SK-N-SH (cell line): ENCODE measurements at regions not wholly inside any gene's neighbourhood (a gene's known extent, or its start where the extent isn't known, plus 50 kb on each side); places are given as distances from the start of the nearest gene placed in this dataset.

ENCODE experiments used
- CTCF ChIA-PET: fragments of 300-600, 350-600 bp; formaldehyde crosslinking; extraction: SDS; loops from one replicate; lab custom pipeline; 2021; lab: Yijun Ruan, JAX
- POLR2A ChIA-PET: fragments of 350-600 bp; sonication (Branson Sonifier 250); formaldehyde crosslinking; extraction: SDS; loops from one replicate; lab custom pipeline; 2020; ENCODE audit warnings: antibody characterized with exemption, inconsistent platforms; lab: Yijun Ruan, JAX
- DNase-seq: peaks from one replicate; pipeline ENCODE4 v3.0.0; 2012
- H2AFZ ChIP-seq: fragments of 200-600 bp; sonication (generic); 2 replicates; pipeline ENCODE4 v1.8.1; 2016; ENCODE audit warnings: antibody characterized with exemption, mild to moderate bottlenecking, low read depth
- H3F3A ChIP-seq: fragments of 200-600 bp; sonication (generic); replicated peaks from 2 replicates; pipeline ENCODE3; 2016; ENCODE audit warnings: antibody characterized with exemption, mild to moderate bottlenecking; ENCODE audit not compliant: insufficient read depth
- H3K27ac ChIP-seq, 2 experiments: fragments of 200-500 bp in 1 of 2; fragments of 200-600 bp in 1 of 2; sonication (Bioruptor generic) in 1 of 2; sonication (generic), shearing (Covaris generic) in 1 of 2; 2 replicates each; pipeline versions ENCODE4 v1.5.1 to v1.6.1; 2014 to 2016; ENCODE audit warnings: low read depth in 2 of 2, inconsistent platforms in 1 of 2, low read length in 1 of 2, mild to moderate bottlenecking in 1 of 2, mixed read lengths in 1 of 2
- H3K27me3 ChIP-seq: fragments of 200-600 bp; sonication (generic), shearing (Covaris generic); 2 replicates; pipeline ENCODE4 v1.6.1; 2016; ENCODE audit warnings: mixed run types; ENCODE audit not compliant: insufficient read depth
- H3K36me3 ChIP-seq, 2 experiments: fragments of 200-500 bp in 1 of 2; fragments of 200-600 bp in 1 of 2; sonication (Bioruptor generic) in 1 of 2; sonication (generic) in 1 of 2; replicated peaks in 1 of 2; 2 replicates each; pipeline versions ENCODE3 to v1.5.1; 2014 to 2016; ENCODE audit warnings: low read length in 1 of 2, mild to moderate bottlenecking in 1 of 2; ENCODE audit not compliant: insufficient read depth in 2 of 2, control insufficient read depth in 1 of 2
- H3K4me1 ChIP-seq, 2 experiments: fragments of 200-500 bp in 1 of 2; fragments of 200-600 bp in 1 of 2; sonication (Bioruptor generic) in 1 of 2; sonication (generic), shearing (Covaris generic) in 1 of 2; 2 replicates each; pipeline versions ENCODE4 v1.5.1 to v1.6.1; 2014 to 2016; ENCODE audit warnings: low read depth in 1 of 2, low read length in 1 of 2, mixed run types in 1 of 2; ENCODE audit not compliant: insufficient read depth in 2 of 2, control insufficient read depth in 1 of 2
- H3K4me2 ChIP-seq: fragments of 200-600 bp; sonication (generic), shearing (Covaris generic); 2 replicates; pipeline ENCODE4 v1.6.1; 2017; ENCODE audit warnings: mixed run types
- H3K4me3 ChIP-seq, 2 experiments: fragments of 200-500 bp in 1 of 2; fragments of 200-600 bp in 1 of 2; sonication (Bioruptor generic) in 1 of 2; sonication (generic), shearing (Covaris generic) in 1 of 2; 2 replicates each; pipeline versions ENCODE4 v1.5.1 to v1.8.1; 2014 to 2016; ENCODE audit warnings: low read depth in 2 of 2, inconsistent platforms in 1 of 2, low read length in 1 of 2, mild to moderate bottlenecking in 1 of 2, mixed read lengths in 1 of 2, moderate library complexity in 1 of 2
- H3K79me2 ChIP-seq: fragments of 200-600 bp; sonication (generic); 2 replicates; pipeline ENCODE4 v1.8.1; 2017; ENCODE audit warnings: mild to moderate bottlenecking; ENCODE audit not compliant: insufficient read depth
- H3K9ac ChIP-seq: fragments of 200-600 bp; sonication (generic); 2 replicates; pipeline ENCODE4 v1.6.1; 2017; ENCODE audit warnings: mixed run types
- H3K9me2 ChIP-seq: fragments of 200-600 bp; sonication (generic); 2 replicates; pipeline ENCODE4 v1.6.1; 2017; ENCODE audit warnings: mixed run types
- H3K9me3 ChIP-seq: fragments of 200-600 bp; sonication (generic); 2 replicates; pipeline ENCODE4 v1.6.1; 2017; ENCODE audit warnings: mixed run types, mild to moderate bottlenecking, moderate library complexity
- H4K20me1 ChIP-seq: fragments of 200-600 bp; sonication (generic); 2 replicates; pipeline ENCODE4 v1.6.1; 2017; ENCODE audit warnings: mild to moderate bottlenecking, mixed run types; ENCODE audit not compliant: insufficient read depth
- CHD2 ChIP-seq: fragments of 150-350 bp; IDR thresholded peaks from 2 replicates; pipeline ENCODE4 v1.6.1; 2018; ENCODE audit warnings: low read length; ENCODE audit not compliant: partially characterized antibody
- ELF1 ChIP-seq: IDR thresholded peaks from 2 replicates; pipeline ENCODE4 v1.4.0; 2012
- EP300 ChIP-seq, 2 experiments: IDR thresholded peaks; 2 replicates each; pipeline versions ENCODE4 v1.4.0 to v1.6.1; 2012; ENCODE audit warnings: borderline replicate concordance in 1 of 2, low read depth in 1 of 2, low read length in 1 of 2
- FOXJ3 ChIP-seq: sonication (generic); formaldehyde crosslinking; IDR thresholded peaks from 2 replicates; pipeline ENCODE4 v1.5.1; 2020; ENCODE audit warnings: mild to moderate bottlenecking, missing genetic modification reagents
- GABPA ChIP-seq: IDR thresholded peaks from 2 replicates; pipeline ENCODE4 v1.4.0; 2012; ENCODE audit warnings: low read depth, mild to moderate bottlenecking
- GATA2 ChIP-seq: sonication (generic); formaldehyde crosslinking; IDR thresholded peaks from 2 replicates; pipeline ENCODE4 v1.5.0; 2020; ENCODE audit warnings: mild to moderate bottlenecking, missing genetic modification reagents
- NFIC ChIP-seq: IDR thresholded peaks from 2 replicates; pipeline ENCODE4 v1.4.0; 2012; ENCODE audit warnings: borderline replicate concordance
- POLR2AphosphoS5 ChIP-seq: IDR thresholded peaks from 2 replicates; pipeline ENCODE4 v1.6.1; 2012; ENCODE audit warnings: low read depth, low read length
- RFX5 ChIP-seq: IDR thresholded peaks from 2 replicates; pipeline ENCODE4 v1.6.1; 2012; ENCODE audit warnings: mild to moderate bottlenecking, improper control_type of control experiment, low read length
- RXRA ChIP-seq: IDR thresholded peaks from 2 replicates; pipeline ENCODE4 v1.4.0; 2012; ENCODE audit warnings: low read depth, mild to moderate bottlenecking, borderline replicate concordance
- SMC3 ChIP-seq: IDR thresholded peaks from 2 replicates; pipeline ENCODE4 v1.6.1; 2012; ENCODE audit warnings: low read depth, low read length, improper control_type of control experiment
- TCF12 ChIP-seq: IDR thresholded peaks from 2 replicates; pipeline ENCODE4 v1.4.0; 2012
- TEAD4 ChIP-seq: IDR thresholded peaks from 2 replicates; pipeline ENCODE4 v1.4.0; 2012; ENCODE audit warnings: mild to moderate bottlenecking, borderline replicate concordance; ENCODE audit not compliant: insufficient read depth
- YY1 ChIP-seq: IDR thresholded peaks from 2 replicates; pipeline ENCODE4 v1.4.0; 2012; ENCODE audit warnings: low read depth, mild to moderate bottlenecking
- WGBS: methylation state at CpG from one replicate; pipeline ENCODE4 v1.1.6; 2017; ENCODE audit warnings: low lambda C conversion rate; 5-methylcytosine and 5-hydroxymethylcytosine counted together
- TF ChIP-seq, protein P1 (sequence below): fragments of 150-350 bp; IDR thresholded peaks from 2 replicates; pipeline ENCODE4 v1.6.1; 2017; ENCODE audit warnings: antibody characterized with exemption, low read length, low read depth, borderline replicate concordance
- TF ChIP-seq, protein P2 (sequence below): IDR thresholded peaks from 2 replicates; pipeline ENCODE4 v1.4.0; 2012; ENCODE audit warnings: low read depth
- TF ChIP-seq, protein P3 (sequence below): IDR thresholded peaks from 2 replicates; pipeline ENCODE4 v1.6.1; 2012; ENCODE audit warnings: mild to moderate bottlenecking, low read depth, low read length, moderate library complexity
- TF ChIP-seq, protein P4 (sequence below): IDR thresholded peaks from 2 replicates; pipeline ENCODE4 v1.4.0; 2012; ENCODE audit warnings: low read depth, borderline replicate concordance
- TF ChIP-seq, protein P5 (sequence below): fragments of 200-600 bp; sonication (generic); IDR thresholded peaks from 2 replicates; pipeline ENCODE4 v1.6.1; 2017; ENCODE audit warnings: antibody characterized with exemption, mild to moderate bottlenecking, moderate library complexity
- TF ChIP-seq, protein P6 (sequence below): IDR thresholded peaks from 2 replicates; pipeline ENCODE4; 2012

DNA sequence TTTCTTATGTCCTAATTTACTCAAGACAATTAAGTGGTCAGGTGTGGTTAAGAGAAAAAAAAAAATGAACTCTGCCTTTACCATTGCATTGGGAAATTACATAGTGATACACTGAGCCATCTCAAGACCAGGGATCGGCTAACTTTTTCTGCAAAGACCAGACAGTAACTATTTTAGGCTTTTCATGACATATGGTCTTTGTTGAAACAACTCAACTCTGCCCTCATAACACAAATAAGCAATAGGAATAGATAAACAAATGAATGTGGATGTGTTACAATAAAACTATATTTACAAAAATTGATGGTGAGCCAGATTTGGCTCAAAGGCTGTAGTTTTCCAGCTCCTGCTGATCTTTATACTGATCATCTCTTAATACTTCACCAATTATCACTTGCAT is 632.6 kb upstream of the INTU start:
- ChIA-PET POLR2A (no interaction called here), CTCF (no interaction called here)
- H2AFZ ChIP-seq = no peak overlapping the region
- H3K4me2 ChIP-seq = no peak overlapping the region
- no peaks in the 10 kb centered on the region; a peak in 1 of 4 replicates for H3K4me1 ChIP-seq
- WGBS = 48% methylated on average over 1 of the region's 1 CpG
- no peak for DNase-seq
- H3F3A ChIP-seq = no peaks in the 10 kb centered on the region
- no peak overlapping the region for H3K27ac ChIP-seq
- no peaks in the 10 kb centered on the region for H4K20me1 ChIP-seq
- no peak overlapping the region for H3K4me3 ChIP-seq
- H3K36me3 ChIP-seq = no peaks in the 10 kb centered on the region
- H3K27me3 ChIP-seq = no peaks in the 10 kb centered on the region
- H3K79me2 ChIP-seq = no peaks in the 10 kb centered on the region
- TF ChIP-seq, protein P1, sequence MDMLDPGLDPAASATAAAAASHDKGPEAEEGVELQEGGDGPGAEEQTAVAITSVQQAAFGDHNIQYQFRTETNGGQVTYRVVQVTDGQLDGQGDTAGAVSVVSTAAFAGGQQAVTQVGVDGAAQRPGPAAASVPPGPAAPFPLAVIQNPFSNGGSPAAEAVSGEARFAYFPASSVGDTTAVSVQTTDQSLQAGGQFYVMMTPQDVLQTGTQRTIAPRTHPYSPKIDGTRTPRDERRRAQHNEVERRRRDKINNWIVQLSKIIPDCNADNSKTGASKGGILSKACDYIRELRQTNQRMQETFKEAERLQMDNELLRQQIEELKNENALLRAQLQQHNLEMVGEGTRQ = no peak
- TF ChIP-seq EP300 (IDR thresholded peaks at IDR 0.05; ENCODE audit: borderline replicate concordance in 1 of 2, low read depth in 1 of 2, low read length in 1 of 2) (no peak), TCF12 (no peak), YY1 (no peak), FOXJ3 (CRISPR knock-in tag) (no peak), GABPA (no peak), TEAD4 (no peak), NFIC (no peak), SMC3 (no peak), ELF1 (no peak), RXRA (no peak), POLR2AphosphoS5 (no peak), GATA2 (CRISPR knock-in tag) (no peak), CHD2 (no peak), RFX5 (no peak)
- TF ChIP-seq, protein P2, sequence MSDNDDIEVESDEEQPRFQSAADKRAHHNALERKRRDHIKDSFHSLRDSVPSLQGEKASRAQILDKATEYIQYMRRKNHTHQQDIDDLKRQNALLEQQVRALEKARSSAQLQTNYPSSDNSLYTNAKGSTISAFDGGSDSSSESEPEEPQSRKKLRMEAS = no peak
- TF ChIP-seq, protein P3, sequence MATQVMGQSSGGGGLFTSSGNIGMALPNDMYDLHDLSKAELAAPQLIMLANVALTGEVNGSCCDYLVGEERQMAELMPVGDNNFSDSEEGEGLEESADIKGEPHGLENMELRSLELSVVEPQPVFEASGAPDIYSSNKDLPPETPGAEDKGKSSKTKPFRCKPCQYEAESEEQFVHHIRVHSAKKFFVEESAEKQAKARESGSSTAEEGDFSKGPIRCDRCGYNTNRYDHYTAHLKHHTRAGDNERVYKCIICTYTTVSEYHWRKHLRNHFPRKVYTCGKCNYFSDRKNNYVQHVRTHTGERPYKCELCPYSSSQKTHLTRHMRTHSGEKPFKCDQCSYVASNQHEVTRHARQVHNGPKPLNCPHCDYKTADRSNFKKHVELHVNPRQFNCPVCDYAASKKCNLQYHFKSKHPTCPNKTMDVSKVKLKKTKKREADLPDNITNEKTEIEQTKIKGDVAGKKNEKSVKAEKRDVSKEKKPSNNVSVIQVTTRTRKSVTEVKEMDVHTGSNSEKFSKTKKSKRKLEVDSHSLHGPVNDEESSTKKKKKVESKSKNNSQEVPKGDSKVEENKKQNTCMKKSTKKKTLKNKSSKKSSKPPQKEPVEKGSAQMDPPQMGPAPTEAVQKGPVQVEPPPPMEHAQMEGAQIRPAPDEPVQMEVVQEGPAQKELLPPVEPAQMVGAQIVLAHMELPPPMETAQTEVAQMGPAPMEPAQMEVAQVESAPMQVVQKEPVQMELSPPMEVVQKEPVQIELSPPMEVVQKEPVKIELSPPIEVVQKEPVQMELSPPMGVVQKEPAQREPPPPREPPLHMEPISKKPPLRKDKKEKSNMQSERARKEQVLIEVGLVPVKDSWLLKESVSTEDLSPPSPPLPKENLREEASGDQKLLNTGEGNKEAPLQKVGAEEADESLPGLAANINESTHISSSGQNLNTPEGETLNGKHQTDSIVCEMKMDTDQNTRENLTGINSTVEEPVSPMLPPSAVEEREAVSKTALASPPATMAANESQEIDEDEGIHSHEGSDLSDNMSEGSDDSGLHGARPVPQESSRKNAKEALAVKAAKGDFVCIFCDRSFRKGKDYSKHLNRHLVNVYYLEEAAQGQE = no peak
- TF ChIP-seq, protein P4, sequence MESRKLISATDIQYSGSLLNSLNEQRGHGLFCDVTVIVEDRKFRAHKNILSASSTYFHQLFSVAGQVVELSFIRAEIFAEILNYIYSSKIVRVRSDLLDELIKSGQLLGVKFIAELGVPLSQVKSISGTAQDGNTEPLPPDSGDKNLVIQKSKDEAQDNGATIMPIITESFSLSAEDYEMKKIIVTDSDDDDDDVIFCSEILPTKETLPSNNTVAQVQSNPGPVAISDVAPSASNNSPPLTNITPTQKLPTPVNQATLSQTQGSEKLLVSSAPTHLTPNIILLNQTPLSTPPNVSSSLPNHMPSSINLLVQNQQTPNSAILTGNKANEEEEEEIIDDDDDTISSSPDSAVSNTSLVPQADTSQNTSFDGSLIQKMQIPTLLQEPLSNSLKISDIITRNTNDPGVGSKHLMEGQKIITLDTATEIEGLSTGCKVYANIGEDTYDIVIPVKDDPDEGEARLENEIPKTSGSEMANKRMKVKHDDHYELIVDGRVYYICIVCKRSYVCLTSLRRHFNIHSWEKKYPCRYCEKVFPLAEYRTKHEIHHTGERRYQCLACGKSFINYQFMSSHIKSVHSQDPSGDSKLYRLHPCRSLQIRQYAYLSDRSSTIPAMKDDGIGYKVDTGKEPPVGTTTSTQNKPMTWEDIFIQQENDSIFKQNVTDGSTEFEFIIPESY = no peak
- TF ChIP-seq, protein P5, sequence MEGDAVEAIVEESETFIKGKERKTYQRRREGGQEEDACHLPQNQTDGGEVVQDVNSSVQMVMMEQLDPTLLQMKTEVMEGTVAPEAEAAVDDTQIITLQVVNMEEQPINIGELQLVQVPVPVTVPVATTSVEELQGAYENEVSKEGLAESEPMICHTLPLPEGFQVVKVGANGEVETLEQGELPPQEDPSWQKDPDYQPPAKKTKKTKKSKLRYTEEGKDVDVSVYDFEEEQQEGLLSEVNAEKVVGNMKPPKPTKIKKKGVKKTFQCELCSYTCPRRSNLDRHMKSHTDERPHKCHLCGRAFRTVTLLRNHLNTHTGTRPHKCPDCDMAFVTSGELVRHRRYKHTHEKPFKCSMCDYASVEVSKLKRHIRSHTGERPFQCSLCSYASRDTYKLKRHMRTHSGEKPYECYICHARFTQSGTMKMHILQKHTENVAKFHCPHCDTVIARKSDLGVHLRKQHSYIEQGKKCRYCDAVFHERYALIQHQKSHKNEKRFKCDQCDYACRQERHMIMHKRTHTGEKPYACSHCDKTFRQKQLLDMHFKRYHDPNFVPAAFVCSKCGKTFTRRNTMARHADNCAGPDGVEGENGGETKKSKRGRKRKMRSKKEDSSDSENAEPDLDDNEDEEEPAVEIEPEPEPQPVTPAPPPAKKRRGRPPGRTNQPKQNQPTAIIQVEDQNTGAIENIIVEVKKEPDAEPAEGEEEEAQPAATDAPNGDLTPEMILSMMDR = no peak
- TF ChIP-seq, protein P6, sequence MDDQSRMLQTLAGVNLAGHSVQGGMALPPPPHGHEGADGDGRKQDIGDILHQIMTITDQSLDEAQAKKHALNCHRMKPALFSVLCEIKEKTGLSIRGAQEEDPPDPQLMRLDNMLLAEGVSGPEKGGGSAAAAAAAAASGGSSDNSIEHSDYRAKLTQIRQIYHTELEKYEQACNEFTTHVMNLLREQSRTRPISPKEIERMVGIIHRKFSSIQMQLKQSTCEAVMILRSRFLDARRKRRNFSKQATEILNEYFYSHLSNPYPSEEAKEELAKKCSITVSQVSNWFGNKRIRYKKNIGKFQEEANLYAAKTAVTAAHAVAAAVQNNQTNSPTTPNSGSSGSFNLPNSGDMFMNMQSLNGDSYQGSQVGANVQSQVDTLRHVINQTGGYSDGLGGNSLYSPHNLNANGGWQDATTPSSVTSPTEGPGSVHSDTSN = no peak
- H3K9me3 ChIP-seq = no peaks in the 10 kb centered on the region
- H3K9ac ChIP-seq = no peak overlapping the region
- no peaks in the 10 kb centered on the region for H3K9me2 ChIP-seq
